ENCODE measurements at regions not wholly inside any gene's neighbourhood (a gene's known extent, or its start where the extent isn't known, plus 50 kb on each side); places are given as distances from the start of the nearest gene placed in this dataset.

- Histone ChIP-seq H2AK5ac (ENCODE audit: low read depth, low read length) (no peak overlapping the region), H2BK20ac (ENCODE audit: low read length) (no peak overlapping the region), H3K4ac (replicated peaks; ENCODE audit: insufficient read length, low read depth, low read length) (no peak overlapping the region), H4K20me1 (replicated peaks in 1 of 2; ENCODE audit: control insufficient read depth in 1 of 2, insufficient read depth in 2 of 2, low read length in 2 of 2) (no peaks in the 10 kb centered on the region), H3K36me3 (ENCODE audit: control insufficient read depth in 2 of 4, insufficient read depth in 4 of 4, low read length in 3 of 4) (no peaks in the 10 kb centered on the region), H3K23me2 (ENCODE audit: low read depth, low read length) (no peaks in the 10 kb centered on the region), H2BK5ac (ENCODE audit: low read depth, low read length) (no peak overlapping the region), H4K8ac (ENCODE audit: extremely low read depth, insufficient read depth, low read length) (no peak overlapping the region), H3K4me3 (ENCODE audit: extremely low read depth in 1 of 4, insufficient read depth in 2 of 4, low read depth in 3 of 4, low read length in 4 of 4) (no peak overlapping the region), H3K79me1 (ENCODE audit: low read depth, low read length) (no peaks in the 10 kb centered on the region), H4K5ac (ENCODE audit: insufficient read length, low read depth, low read length) (no peak overlapping the region), H4K91ac (replicated peaks; ENCODE audit: insufficient read length, low read length) (no peak overlapping the region), H3K79me2 (ENCODE audit: control insufficient read depth in 1 of 2, insufficient read depth in 2 of 2, low read length in 2 of 2) (no peaks in the 10 kb centered on the region), H3K23ac (ENCODE audit: insufficient read length) (no peak overlapping the region), H3K9ac (replicated peaks in 1 of 4; ENCODE audit: extremely low read depth in 1 of 4, low read depth in 3 of 4, low read length in 3 of 4) (peak overlapping the region in 1 of 4 experiments; percentile 2; a peak in 1 of 7 replicates), H3K18ac (ENCODE audit: extremely low read depth, low read length) (no peak overlapping the region), H2BK15ac (ENCODE audit: low read length) (no peak overlapping the region), H2BK120ac (replicated peaks; ENCODE audit: low read depth, low read length) (no peak overlapping the region), H3K56ac (replicated peaks; ENCODE audit: insufficient read length, low read depth, low read length) (no peak overlapping the region), H2BK12ac (ENCODE audit: low read depth, low read length) (no peak overlapping the region), H3K4me1 (replicated peaks in 1 of 4; ENCODE audit: control insufficient read depth in 3 of 4, insufficient read depth in 4 of 4, low read length in 3 of 4) (no peaks in the 10 kb centered on the region), H3K27me3 (replicated peaks in 1 of 4; ENCODE audit: control insufficient read depth in 3 of 4, extremely low read depth in 1 of 4, insufficient read depth in 3 of 4, low read length in 3 of 4) (peaks cover 71 to 97% (median 91%) of the 10 kb centered on the region in 4 experiments), H2AFZ (ENCODE audit: low read length) (no peak overlapping the region), H3K27ac (ENCODE audit: low read depth, low read length) (no peak overlapping the region), H3K9me3 (ENCODE audit: insufficient read depth in 2 of 2, low read depth in 1 of 2, low read length in 1 of 2) (no peaks in the 10 kb centered on the region), H3K14ac (ENCODE audit: insufficient read length) (no peak overlapping the region), H3K4me2 (ENCODE audit: insufficient read depth in 1 of 2, low read depth in 2 of 2, low read length in 2 of 2) (no peak overlapping the region)
- 67% methylated on average over 3 of the region's 3 CpGs; no CpG with 5 or more reads in 1 of the 2 experiments for WGBS, 2 experiments (ENCODE audit: extremely low coverage in 1 of 2, insufficient coverage in 1 of 2, insufficient read length in 1 of 2, insufficient replicate concordance in 2 of 2, low coverage in 1 of 2, low lambda C conversion rate in 2 of 2, missing lambda C conversion rate in 1 of 2)
- no peak for DNase-seq (ENCODE audit: low read depth in 1 of 2, low spot score in 2 of 2)
- POLR2A ChIA-PET (ENCODE audit: partially characterized antibody), result no interaction called here
- TF ChIP-seq TAF7 (optimal IDR thresholded peaks at IDR 0.05; ENCODE audit: borderline replicate concordance, low read depth, low read length) (no peak), GTF2F1 (IDR thresholded peaks at IDR 0.05; ENCODE audit: borderline replicate concordance, low read depth, low read length) (no peak), CREB1 (IDR thresholded peaks at IDR 0.05) (no peak)
- no peak for FAIRE-seq
- CTCF ChIA-PET (ENCODE audit: partially characterized antibody), result interaction anchor here (1.0 to 1.2 kb wide), 3 partner anchors 32 to 44 kb away, joined by 3 to 5 read pairs (median 3); no protein-coding TSS in a partner anchor
Measured at GRCh38 chr22:22067192-22067591, 84.6 kb upstream of the TOP3B start.
